GM23248 (cell line): ENCODE measurements at regions not wholly inside any gene's neighbourhood (a gene's known extent, or its start where the extent isn't known, plus 50 kb on each side); places are given as distances from the start of the nearest gene placed in this dataset.

Source experiments
- EZH2 ChIP-seq: fragments of 200-600 bp; sonication (generic); IDR thresholded peaks from 2 replicates; pipeline ENCODE4 v1.6.1; 2018; ENCODE audit warnings: antibody characterized with exemption, mild to moderate bottlenecking; ENCODE audit not compliant: insufficient read depth, poor library complexity, severe bottlenecking
- EZH2phosphoT487 ChIP-seq: fragments of 200-600 bp; sonication (generic); IDR thresholded peaks from 2 replicates; pipeline ENCODE4 v1.6.1; 2018; ENCODE audit warnings: antibody characterized with exemption, moderate library complexity, mild to moderate bottlenecking, low read depth; ENCODE audit not compliant: insufficient read depth

GRCh38 chr2:118521272-118521671, 326.2 kb downstream of the EN1 start:
- no peak for TF ChIP-seq EZH2
- TF ChIP-seq EZH2phosphoT487 = no peak
